HEK293 (cell line): ENCODE measurements at regions not wholly inside any gene's neighbourhood (a gene's known extent, or its start where the extent isn't known, plus 50 kb on each side); places are given as distances from the start of the nearest gene placed in this dataset.

Source experiments
- HOXA7 ChIP-seq: sonication (generic); formaldehyde crosslinking; IDR thresholded peaks from 2 replicates; pipeline ENCODE4 v1.8.1; 2022; ENCODE audit warnings: missing genetic modification reagents, borderline replicate concordance
- PATZ1 ChIP-seq: fragments of 450-650 bp; formaldehyde crosslinking; IDR thresholded peaks from 2 replicates; pipeline ENCODE4 v1.5.1; 2016; ENCODE audit warnings: missing biosample characterization, missing genetic modification characterization
- ZNF10 ChIP-seq: fragments of 450-650 bp; formaldehyde crosslinking; IDR thresholded peaks from 2 replicates; pipeline ENCODE4 v1.5.1; 2017; ENCODE audit warnings: missing biosample characterization, missing genetic modification characterization
- ZNF169 ChIP-seq: fragments of 450-650 bp; formaldehyde crosslinking; IDR thresholded peaks from 2 replicates; pipeline ENCODE4 v1.5.1; 2016; ENCODE audit warnings: missing biosample characterization, missing genetic modification characterization
- ZNF202 ChIP-seq: fragments of 450-650 bp; formaldehyde crosslinking; IDR thresholded peaks from 2 replicates; pipeline ENCODE4 v1.5.1; 2016; ENCODE audit warnings: missing biosample characterization, missing genetic modification characterization, borderline replicate concordance
- ZNF530 ChIP-seq: fragments of 450-650 bp; formaldehyde crosslinking; IDR thresholded peaks from 2 replicates; pipeline ENCODE4 v1.5.1; 2016; ENCODE audit warnings: low read depth, missing biosample characterization, missing genetic modification characterization
- ZNF623 ChIP-seq: fragments of 450-650 bp; formaldehyde crosslinking; IDR thresholded peaks from 2 replicates; pipeline ENCODE4 v1.5.1; 2016; ENCODE audit warnings: missing biosample characterization, missing genetic modification characterization
- ZNF768 ChIP-seq: fragments of 450-650 bp; formaldehyde crosslinking; IDR thresholded peaks from 2 replicates; pipeline ENCODE4 v1.5.1; 2018; ENCODE audit warnings: missing biosample characterization, mild to moderate bottlenecking, missing genetic modification characterization
- TF ChIP-seq, protein P1 (sequence below): fragments of 450-650 bp; formaldehyde crosslinking; IDR thresholded peaks from 2 replicates; pipeline ENCODE4 v1.5.1; 2016; ENCODE audit warnings: missing biosample characterization, missing genetic modification characterization
- TF ChIP-seq, protein P2 (sequence below): fragments of 450-650 bp; formaldehyde crosslinking; IDR thresholded peaks from 2 replicates; pipeline ENCODE4 v1.5.1; 2017; ENCODE audit warnings: missing biosample characterization, missing genetic modification characterization

DNA sequence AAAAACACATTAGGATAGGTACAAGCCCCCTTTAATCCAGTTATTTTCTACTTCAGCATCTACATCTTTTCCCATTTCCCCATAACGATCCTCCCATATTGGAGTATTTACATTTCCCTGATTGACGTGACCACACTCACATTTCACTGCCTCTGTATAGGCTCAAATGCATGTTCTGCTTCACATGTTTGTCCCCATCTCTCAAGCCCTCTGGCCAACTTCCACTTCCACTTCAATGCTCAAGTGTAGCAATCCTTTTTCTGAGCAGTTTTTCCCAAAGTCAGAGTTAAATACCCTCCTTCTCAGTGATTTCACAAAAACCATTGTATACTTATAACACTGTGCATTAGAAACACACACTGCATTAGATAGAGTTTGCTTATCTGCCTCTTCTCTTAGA lies 61.8 kb upstream of the TTLL7 start:
- no peak for TF ChIP-seq ZNF768 (tag by site-specific recombination)
- TF ChIP-seq, protein P1, sequence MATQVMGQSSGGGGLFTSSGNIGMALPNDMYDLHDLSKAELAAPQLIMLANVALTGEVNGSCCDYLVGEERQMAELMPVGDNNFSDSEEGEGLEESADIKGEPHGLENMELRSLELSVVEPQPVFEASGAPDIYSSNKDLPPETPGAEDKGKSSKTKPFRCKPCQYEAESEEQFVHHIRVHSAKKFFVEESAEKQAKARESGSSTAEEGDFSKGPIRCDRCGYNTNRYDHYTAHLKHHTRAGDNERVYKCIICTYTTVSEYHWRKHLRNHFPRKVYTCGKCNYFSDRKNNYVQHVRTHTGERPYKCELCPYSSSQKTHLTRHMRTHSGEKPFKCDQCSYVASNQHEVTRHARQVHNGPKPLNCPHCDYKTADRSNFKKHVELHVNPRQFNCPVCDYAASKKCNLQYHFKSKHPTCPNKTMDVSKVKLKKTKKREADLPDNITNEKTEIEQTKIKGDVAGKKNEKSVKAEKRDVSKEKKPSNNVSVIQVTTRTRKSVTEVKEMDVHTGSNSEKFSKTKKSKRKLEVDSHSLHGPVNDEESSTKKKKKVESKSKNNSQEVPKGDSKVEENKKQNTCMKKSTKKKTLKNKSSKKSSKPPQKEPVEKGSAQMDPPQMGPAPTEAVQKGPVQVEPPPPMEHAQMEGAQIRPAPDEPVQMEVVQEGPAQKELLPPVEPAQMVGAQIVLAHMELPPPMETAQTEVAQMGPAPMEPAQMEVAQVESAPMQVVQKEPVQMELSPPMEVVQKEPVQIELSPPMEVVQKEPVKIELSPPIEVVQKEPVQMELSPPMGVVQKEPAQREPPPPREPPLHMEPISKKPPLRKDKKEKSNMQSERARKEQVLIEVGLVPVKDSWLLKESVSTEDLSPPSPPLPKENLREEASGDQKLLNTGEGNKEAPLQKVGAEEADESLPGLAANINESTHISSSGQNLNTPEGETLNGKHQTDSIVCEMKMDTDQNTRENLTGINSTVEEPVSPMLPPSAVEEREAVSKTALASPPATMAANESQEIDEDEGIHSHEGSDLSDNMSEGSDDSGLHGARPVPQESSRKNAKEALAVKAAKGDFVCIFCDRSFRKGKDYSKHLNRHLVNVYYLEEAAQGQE (tag by site-specific recombination), result no peak
- TF ChIP-seq ZNF530, result no peak
- no peak for TF ChIP-seq ZNF623 (tag by site-specific recombination)
- no peak for TF ChIP-seq HOXA7 (CRISPR knock-in tag)
- TF ChIP-seq PATZ1, result no peak
- no peak for TF ChIP-seq ZNF202
- no peak for TF ChIP-seq ZNF169 (tag by site-specific recombination)
- no peak for TF ChIP-seq ZNF10 (tag by site-specific recombination)
- TF ChIP-seq, protein P2, sequence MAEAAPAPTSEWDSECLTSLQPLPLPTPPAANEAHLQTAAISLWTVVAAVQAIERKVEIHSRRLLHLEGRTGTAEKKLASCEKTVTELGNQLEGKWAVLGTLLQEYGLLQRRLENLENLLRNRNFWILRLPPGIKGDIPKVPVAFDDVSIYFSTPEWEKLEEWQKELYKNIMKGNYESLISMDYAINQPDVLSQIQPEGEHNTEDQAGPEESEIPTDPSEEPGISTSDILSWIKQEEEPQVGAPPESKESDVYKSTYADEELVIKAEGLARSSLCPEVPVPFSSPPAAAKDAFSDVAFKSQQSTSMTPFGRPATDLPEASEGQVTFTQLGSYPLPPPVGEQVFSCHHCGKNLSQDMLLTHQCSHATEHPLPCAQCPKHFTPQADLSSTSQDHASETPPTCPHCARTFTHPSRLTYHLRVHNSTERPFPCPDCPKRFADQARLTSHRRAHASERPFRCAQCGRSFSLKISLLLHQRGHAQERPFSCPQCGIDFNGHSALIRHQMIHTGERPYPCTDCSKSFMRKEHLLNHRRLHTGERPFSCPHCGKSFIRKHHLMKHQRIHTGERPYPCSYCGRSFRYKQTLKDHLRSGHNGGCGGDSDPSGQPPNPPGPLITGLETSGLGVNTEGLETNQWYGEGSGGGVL (tag by site-specific recombination), result no peak
